UCSD-AML1 (cell line): ENCODE measurements at regions not wholly inside any gene's neighbourhood (a gene's known extent, or its start where the extent isn't known, plus 50 kb on each side); places are given as distances from the start of the nearest gene placed in this dataset.
"Not testable (repeated sequence)": the region's sequence is repeated elsewhere in the genome, so short reads cannot be mapped to it uniquely, and the experiment has no call there.

Source experiments
- DNase-seq: peaks from one replicate; lab custom pipeline; 2025; ENCODE audit not compliant: unreplicated experiment; lab: John Stamatoyannopoulos, UW

GRCh38 chr7:138214926-138215325 lies 138.7 kb downstream of the AKR1D1 start:
- no peak for DNase-seq

DNA sequence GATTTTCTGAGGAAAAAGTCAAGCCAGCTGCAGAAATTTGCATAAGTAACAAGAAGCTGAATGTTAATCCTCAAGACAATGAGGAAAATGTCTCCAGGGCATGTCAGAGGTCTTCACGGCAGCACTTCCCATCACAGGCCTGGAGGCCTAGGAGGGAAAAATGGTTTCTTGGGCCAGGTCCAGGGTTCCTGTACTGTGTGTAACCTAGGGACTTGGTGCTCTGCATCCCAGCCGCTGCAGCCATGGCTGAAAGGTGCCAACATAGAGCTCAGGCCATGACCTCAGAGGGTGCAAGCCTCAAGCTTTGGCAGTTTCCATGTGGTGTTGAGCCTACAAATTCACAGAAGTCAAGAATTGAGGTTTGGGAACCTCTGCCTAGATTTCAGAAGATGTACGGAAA lies 144.1 kb downstream of the AKR1D1 start:
- not testable (repeated sequence) for DNase-seq

DNA sequence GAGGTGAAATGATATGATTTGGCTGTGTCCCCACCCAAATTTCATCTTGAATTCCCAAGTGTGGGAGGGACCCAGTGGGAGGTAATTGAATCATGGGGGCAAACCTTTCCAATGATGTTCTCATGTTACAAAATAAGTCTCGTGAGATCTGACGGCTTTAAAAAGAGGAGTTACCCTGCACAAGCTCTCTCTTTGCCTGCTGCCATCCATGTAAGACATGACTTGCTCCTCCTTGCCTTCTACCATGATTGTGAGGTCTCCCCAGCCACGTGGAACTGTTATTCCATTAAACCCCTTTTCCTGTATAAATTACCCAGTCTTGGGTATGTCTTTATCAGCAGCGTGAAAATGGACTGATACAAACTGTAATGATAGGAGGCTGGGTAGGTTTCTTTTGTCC lies 145.1 kb downstream of the AKR1D1 start:
- DNase-seq, result not testable (repeated sequence)

DNA sequence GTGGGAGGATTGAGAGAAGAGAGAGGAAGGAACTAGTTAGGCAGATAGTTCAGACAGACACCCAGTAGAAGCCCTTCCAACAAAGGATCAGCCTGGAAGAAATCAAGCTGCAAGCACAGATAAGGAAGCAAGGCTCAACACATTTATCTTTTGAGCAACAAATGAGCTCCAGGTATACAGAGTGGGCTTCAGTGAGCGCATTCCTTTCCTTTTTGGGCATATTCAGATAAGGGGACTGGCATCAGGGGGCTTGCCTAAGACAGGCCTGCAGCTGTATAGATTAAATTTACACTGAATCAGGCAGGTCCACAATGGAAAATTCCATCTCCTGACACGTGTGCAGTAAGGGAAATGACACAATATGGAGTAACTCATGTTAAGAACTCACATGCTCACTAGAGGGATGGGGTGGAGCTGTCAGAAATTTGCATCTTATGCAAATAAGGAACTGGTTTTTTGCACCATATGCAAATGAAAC lies 147.2 kb downstream of the AKR1D1 start:
- DNase-seq, result no peak

DNA sequence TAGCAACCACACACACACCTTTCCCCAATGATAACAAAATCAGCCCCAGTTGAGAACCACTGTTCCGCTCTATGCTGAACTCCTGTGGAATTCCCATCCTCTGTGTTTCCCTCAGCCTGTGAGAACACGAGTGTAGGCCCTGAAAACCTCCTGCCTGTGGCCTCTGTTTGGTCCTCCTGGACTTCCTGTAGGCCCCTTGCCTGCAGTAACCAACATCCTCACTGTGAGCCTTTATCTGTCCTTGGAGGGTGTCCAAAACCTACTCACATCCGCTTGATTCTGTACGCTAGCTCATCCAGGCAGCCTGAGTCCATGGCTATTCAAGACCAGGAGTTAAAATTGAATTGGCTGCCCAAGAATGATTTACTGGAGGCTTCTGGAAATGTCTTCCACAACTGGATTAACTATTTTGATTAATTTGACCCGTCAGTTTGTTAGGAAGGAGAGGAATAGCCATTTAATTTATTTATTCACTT lies 149.8 kb downstream of the AKR1D1 start:
- DNase-seq, result peak; percentile 44

GRCh38 chr7:138226745-138227279 lies 150.6 kb downstream of the AKR1D1 start:
- no peak for DNase-seq

- no peak for DNase-seq
These were observed 151.9 kb downstream of the AKR1D1 start for GRCh38 chr7:138228119-138228518.

GRCh38 chr7:138228769-138229168 lies 152.5 kb downstream of the AKR1D1 start:
- no peak for DNase-seq

- no peak for DNase-seq
These were observed 156.9 kb downstream of the AKR1D1 start for GRCh38 chr7:138233189-138233588.

GRCh38 chr7:138235207-138235606 lies 158.9 kb downstream of the AKR1D1 start:
- DNase-seq, result no peak

GRCh38 chr7:138237995-138238394 lies 161.7 kb downstream of the AKR1D1 start:
- DNase-seq, result no peak

DNA sequence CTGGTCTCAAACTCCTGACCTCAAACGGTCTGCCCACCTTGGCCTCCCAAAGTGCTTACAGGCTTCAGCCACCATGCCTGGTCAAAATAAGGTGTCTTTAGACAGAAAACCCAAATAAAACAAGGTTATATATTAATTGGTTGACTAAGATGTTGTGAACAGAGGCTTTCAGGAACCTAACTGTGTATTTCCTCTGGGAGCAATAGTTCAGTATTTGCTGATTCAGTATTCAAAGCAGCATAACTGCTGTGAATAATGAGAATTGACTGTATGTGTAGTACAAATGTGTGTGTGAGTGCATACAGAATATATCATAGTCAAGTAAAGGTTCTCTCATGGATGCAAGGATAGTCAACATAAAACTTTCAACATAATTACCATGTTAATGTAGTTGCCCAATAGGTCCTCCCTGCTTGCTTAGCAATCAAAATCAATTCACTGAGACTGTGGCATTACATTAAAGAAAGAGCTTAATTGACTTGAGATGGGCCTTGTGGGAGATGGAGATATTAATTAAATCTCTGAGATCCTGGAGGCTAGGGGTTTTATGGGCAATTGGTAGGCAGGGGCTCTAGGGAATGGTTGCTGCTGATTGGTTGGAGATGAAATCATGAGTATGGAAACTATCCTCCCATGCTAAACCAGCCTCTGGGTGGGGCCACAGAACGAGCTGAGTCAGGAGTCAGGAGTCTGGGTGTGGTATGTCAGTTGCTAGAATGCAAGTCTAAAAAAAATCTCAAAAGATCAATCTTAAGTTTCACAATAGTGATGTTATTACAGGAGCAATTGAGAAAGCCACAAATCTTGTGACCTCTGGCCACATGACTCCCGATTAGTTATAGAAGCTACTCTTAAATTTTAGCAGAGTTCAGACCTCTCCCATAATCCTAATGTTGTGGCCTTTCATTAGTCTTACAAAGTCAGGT lies 162.7 kb downstream of the AKR1D1 start:
- no peak for DNase-seq

DNA sequence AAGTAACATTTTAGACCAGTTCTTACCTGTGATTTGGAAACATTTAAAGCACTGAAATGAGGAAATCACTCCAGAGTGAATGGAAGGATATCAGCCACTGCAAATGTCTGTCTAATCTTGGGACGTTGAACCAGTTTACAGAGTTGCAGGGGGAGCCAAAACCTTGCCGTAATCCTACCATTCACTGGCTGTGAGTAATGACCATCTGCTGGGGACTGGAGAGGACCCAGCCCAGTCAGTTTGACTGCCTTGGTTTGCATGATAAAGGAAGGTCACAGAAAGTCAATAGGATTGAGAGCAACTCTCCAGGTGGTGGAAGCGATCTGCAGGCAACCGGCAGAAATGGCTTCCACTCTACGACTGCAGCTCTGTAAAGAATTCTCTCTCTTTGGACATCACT lies 167.2 kb downstream of the AKR1D1 start:
- no peak for DNase-seq

- no peak for DNase-seq
These were observed 167.6 kb downstream of the AKR1D1 start for GRCh38 chr7:138243836-138244235.

- no peak for DNase-seq
These were observed 168.3 kb downstream of the AKR1D1 start for GRCh38 chr7:138244606-138245005.

- DNase-seq, result no peak
These were observed 169.0 kb downstream of the AKR1D1 start for GRCh38 chr7:138245216-138245615.

- no peak for DNase-seq
These were observed 169.4 kb downstream of the AKR1D1 start for GRCh38 chr7:138245682-138246081.

DNA sequence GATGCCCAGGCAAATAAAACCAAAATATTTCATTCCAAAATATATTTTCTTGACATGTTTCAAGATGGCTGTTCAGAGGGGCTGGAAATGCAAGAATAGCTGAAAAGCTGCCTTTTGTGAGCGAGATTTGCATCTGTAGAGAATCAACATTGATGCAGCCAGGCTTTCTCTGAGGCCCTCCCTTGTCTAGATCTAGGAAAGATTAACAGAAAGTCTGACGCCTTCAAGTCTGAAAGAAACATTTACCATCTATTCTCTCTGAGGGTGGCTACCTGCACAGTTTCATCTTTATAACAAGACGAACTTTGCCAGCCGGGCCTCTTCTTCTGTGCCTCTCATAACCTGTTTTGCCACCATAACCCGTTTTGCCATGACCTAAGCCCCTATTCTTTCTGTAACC lies 170.2 kb downstream of the AKR1D1 start:
- DNase-seq, result no peak

DNA sequence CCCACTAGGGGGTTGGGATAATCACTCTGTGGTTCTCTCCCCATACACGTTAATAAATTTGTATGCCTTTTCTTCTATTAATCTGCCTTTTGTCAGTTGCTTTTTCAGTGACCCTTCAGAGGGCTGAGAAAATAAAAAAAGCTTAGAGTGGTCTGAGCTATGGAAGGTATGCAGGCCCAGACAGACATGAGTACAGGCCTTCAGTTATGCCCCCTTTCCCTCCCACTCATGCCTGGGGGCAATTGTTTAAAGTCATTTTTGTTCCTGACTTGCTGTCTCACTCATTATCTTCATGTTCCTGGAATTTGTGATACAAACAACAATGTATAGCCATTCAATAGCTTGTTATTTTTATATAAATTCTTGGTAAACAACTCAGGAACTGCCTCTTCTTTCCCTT lies 170.8 kb downstream of the AKR1D1 start:
- DNase-seq, result no peak

DNA sequence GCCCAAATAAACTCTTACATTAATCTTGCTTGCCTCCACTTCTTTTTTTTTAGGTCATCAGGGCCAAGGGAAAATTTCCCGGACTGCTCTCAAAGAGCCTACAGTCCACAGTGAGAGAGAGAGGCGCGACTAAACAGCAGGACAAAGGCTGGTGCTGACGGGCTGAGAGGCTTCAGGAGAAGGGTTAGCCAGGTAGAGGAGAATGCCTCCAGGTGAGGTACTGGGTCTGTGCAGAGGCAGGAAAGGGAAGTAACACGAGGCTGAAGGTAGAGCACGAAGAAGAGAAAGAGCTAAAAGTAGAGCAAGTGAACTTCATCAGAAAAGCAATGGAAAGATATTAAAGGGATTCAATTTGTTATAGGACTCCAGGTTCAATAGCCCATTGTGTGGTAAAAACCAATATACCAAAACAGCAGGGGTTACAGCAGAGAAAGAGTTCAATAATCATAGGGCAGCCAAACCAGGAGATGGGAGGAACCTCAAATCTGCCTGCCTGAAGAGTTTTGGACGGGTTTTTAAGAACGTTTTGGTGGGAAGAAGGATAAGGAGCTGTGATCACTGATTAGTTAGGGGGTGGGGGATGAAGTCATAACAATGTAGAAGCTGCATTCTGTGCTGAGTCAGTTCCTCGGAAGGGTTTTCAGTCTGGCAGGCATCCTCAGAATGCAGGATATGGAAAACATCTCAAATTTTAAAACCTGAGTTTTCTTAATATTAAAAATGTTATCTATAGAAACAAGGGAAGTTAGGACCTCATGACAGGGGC lies 171.5 kb downstream of the AKR1D1 start:
- DNase-seq, result no peak

DNA sequence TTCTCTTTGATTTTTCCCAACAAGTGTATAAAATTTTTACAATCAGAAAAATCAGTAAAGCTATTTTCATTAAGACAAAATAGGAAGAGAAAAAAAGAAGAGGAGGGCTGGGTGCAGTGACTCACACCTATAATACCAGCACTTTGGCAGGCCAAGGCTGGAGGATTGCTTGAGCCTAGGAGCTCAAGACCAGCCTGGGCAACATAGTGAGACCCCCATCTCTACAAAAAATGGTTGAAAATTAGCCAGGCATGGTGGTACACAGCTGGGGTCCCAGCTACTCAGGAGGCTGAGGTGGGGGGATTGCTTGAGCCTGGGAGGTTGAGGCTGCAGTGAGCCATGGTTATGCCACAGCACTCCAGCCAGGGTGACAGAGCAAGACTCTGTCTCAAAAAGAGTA lies 172.3 kb downstream of the AKR1D1 start:
- DNase-seq, result no peak

GRCh38 chr7:138249975-138250374 lies 173.7 kb downstream of the AKR1D1 start:
- DNase-seq, result no peak
